Suppressor macrophage treated with lipopolysaccharide for 1 hour (primary cell): ENCODE measurements at regions not wholly inside any gene's neighbourhood (a gene's known extent, or its start where the extent isn't known, plus 50 kb on each side); places are given as distances from the start of the nearest gene placed in this dataset.
"Not testable (repeated sequence)": the region's sequence is repeated elsewhere in the genome, so short reads cannot be mapped to it uniquely, and the experiment has no call there.

Source experiments
- DNase-seq, 3 donors: peaks; one replicate each; pipeline ENCODE4 v3.0.0-alpha.2; 2020 to 2022

GRCh38 chrX:131356725-131357124 lies 67.6 kb upstream of the IGSF1 start:
- DNase-seq: no peak

DNA sequence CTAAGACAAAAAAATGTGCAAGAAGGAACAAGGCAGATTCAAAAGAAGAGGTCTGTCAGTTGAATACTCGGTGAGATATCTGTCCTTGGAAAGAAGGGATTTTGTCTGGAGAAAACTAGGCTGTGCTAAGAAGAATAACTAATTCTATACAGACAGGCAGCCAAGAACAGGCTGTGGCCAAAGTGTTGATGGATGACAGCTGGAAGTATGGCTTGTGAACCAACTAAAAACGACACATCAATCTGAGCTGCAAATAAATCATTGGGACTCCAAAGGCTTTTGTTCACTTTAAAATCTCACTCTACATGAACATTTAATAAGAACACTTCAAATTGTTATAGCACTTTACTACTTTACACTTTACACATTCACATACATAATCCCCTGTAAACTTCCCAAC lies 70.5 kb upstream of the IGSF1 start:
- no peak for DNase-seq

- no peak for DNase-seq
Observed at GRCh38 chrX:131365766-131366165, 76.7 kb upstream of the IGSF1 start.

GRCh38 chrX:131366407-131366806 lies 77.3 kb upstream of the IGSF1 start:
- no peak for DNase-seq

DNA sequence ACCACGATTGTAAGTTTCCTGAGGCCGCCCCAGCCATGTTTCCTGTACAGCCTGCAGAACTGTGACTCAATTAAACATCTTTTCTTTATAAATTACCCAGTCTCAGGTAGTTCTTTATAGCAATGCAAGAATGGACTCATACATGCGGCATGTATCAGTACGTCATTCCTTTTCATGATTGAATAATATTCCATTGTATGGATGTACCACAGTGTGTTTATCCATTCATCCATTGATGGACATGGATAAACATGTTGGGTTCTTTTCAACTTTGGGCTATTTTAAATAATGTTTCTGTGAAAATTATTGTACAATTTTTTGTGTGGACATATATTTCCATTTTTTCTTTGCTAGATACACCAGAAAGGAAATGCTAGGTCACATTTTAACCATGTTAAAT lies 99.2 kb upstream of the IGSF1 start:
- no peak for DNase-seq

GRCh38 chrX:131392666-131393065 lies 103.6 kb upstream of the IGSF1 start:
- no peak for DNase-seq

DNA sequence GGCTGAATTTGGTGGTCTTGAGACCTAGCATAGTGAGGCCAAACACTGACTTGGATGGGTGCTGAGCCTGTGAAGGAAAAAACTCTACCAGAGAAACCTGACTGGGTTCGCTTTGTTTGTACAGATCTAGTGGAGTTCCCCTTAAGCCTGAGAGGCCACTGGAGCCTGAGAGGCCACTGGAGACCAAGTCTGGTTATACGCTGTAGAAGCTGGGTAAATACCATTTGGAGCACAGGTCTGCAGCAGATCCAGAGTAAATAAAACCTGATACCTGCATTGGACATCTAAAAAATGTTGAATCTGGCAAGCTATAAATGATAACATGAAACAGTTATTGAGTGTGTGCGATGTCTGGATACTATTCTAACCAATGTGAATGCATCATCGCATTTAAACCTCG lies 104.3 kb upstream of the IGSF1 start:
- no peak for DNase-seq

GRCh38 chrX:131394384-131394783 lies 105.3 kb upstream of the IGSF1 start:
- DNase-seq: no peak

- peak in 1 of 3 donors; percentile 1 for DNase-seq
Observed at GRCh38 chrX:131397891-131398290, 108.8 kb upstream of the IGSF1 start.

- DNase-seq: no peak
Observed at GRCh38 chrX:131399678-131400428, 110.7 kb upstream of the IGSF1 start.

DNA sequence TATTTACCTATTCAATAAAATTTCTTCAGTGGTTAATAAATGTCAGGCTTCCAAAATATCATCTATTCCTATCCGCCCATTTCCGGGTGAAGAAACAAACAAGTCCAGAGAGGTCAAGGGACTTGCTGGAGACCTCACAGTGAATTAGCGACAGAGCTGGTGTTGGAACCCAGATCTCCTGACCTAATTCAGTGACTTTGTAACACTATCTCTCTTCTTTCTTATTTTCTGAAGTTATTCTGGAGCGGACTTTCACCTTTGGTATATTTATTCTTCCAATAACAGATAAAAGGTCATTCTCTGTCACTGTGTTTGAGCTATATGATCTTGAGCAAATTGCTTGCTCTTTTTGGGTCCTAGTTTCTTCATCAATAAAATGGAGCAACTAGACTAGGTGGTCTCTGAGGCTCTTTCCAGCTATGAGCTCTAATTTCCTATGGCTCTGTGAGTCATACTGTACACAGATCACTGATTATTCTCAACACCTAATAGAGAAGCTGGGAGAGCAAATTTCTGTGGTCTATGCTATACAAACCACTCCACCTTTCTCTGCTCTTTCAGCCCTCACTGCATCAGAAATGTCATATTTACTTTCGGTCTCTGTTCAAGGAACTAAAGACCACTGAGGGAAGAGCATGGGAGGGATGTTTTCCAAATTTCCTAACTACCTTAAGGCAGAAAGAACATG lies 113.2 kb upstream of the IGSF1 start:
- DNase-seq: no peak

DNA sequence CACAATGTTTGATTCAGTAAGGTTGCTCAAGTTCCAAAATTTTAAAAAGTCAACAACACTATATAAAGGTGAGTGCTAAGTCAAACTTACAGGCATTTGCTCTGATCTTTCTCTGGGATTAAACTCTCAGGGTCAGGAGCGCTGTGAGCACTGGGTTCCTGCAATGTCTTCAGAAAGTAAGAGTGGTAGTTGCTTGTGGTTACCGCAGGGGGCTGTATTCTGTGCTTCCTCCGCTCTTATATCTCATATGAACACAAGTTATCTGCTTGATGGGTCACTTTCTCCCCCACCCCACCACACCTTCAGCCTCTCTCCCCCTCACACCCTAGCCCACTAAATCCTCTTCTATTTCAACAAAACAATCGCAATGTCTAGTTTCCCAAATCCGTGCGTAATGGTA lies 116.4 kb upstream of the IGSF1 start:
- DNase-seq: no peak

DNA sequence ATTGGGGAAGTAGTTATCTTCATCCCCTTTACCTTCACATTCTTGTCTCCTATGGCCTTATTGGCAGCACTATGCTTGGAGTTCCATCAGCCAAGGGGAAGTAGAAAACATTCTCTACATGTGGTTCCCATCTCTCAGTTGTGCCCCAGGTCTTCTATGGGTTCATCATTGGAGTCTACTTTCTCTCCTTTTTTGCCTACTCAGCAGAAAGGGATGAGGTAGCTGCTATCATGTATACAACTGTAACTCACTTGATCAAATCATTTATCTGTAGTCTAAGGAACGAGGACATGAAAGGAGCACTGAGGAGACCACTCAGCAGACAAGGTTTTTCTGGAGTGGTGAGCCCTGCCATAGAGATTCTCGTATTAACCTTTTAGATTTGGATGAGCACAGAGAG lies 119.0 kb upstream of the OR13H1 start:
- DNase-seq: no peak

DNA sequence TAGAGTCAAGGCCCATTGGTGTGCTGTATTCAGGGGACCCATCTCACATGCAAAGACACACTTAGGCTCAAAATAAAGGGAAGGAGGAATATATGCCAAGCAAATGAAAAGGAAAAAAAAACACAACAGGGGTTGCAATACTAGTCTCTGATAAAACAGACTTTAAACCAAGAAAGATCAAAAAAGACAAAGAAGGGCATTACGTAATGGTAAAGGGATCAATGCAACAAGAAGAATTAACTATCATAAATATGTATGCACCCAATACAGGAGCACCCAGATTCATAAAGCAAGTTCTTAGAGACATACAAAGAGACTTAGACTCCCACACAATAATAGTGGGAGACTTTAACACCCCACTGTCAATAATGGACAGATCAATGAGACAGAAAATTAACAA lies 113.4 kb upstream of the OR13H1 start:
- not testable (repeated sequence) for DNase-seq

DNA sequence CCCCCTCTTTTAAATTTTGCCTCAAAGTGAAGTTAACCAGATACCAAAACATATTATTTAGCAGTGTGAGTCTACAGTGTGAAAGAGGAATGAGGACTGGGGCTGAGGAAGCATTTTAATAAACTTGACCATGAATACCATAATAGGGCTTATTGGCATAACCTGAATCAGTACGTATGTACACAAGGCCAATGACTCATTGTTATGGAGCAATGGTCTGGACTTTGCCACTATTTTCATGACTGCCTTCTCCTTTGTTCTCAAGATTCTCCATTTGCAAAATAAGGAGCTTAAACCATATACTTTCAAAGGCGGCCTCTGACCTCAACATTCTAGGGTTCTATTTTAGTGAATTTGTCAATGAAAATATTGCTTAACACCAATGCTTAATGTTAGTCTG lies 102.8 kb upstream of the OR13H1 start:
- no peak for DNase-seq

DNA sequence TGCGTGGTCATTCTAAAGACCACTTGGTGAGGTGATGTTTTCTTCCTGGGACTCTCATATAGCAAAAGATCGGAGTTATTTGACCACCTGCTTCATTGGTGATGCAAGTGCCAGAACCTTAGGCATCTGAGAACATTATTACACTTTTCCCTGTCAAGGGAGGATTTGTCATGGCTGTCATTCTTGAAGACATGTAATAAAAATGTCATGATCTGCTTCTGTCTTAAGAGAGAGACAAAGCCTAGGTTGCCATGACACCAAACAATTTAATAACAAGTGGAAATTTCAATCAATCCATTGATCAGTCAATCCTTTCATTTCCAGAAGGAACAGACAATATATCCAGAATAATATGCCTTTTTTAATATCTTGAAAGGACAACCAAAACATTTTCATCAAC lies 97.9 kb upstream of the OR13H1 start:
- DNase-seq: no peak

DNA sequence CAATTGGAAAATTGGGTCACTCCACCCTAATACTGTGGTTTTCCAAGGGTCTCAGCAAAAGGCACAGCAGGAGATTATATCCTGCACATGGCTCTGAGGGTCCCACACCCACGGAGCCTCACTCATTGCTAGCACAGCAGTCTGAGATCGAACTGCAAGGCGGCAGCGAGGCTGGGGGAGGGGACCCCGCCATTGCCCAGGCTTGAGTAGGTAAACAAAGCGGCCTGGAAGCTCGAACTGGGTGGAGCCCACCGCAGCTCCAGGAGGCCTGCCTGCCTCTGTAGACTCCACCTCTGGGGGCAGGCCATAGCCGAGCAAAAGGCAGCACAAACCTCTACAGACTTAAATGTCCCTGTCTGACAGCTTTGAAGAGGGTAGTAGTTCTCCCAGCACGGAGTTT lies 82.0 kb upstream of the OR13H1 start:
- DNase-seq: not testable (repeated sequence)

DNA sequence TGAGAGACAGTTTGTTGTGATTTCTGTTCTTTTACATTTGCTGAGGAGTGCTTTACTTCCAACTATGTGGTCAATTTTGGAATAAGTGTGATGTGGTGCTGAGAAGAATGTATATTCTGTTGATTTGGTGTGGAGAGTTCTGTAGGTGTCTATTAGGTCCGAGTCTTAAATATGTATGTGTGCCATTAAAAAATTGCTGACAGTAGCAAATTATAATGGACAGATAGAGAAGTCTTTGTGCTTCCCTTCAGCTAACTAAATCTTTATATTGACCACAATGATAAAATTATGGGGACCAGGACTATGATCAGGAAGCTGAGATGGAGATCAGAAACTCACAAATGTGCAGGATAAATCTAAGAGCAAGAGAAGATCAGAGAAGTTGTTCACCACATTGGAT lies 70.1 kb upstream of the OR13H1 start:
- DNase-seq: not testable (repeated sequence)

- DNase-seq: no peak
Observed at GRCh38 chrX:131477498-131477897, 66.4 kb upstream of the OR13H1 start.
